Activated CD8-positive, alpha-beta memory T cell treated with anti-CD3 and anti-CD28 coated beads for 24 hours (primary cell): ENCODE measurements at regions not wholly inside any gene's neighbourhood (a gene's known extent, or its start where the extent isn't known, plus 50 kb on each side); places are given as distances from the start of the nearest gene placed in this dataset.

Experiments used
- DNase-seq: peaks from one replicate; pipeline ENCODE4 v3.0.0-alpha.2; 2020

GRCh38 chr3:44058868-44059203, 182.8 kb upstream of the TOPAZ1 start:
- DNase-seq, result no peak

- no peak for DNase-seq
Measured at GRCh38 chr3:44060164-44060563, 181.5 kb upstream of the TOPAZ1 start.

DNA sequence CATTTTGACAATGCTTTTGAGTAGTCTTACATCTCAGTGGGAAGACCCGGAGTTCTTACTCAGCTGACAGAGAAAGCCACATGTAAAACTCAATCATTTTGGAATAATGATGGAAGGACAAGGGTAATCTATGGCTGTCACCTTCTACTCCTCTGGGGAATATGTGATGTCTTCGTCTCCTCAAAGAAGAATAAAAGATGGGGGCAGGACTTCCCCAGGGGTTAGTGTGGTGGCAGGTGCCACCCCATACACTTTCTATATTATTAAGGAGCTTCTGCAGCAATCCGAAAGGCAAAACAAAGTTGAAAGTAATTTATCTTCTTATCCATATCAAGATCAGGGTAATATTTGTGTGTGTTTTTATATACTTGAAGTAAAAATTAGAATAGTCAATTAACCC, 180.4 kb upstream of the TOPAZ1 start:
- no peak for DNase-seq

DNA sequence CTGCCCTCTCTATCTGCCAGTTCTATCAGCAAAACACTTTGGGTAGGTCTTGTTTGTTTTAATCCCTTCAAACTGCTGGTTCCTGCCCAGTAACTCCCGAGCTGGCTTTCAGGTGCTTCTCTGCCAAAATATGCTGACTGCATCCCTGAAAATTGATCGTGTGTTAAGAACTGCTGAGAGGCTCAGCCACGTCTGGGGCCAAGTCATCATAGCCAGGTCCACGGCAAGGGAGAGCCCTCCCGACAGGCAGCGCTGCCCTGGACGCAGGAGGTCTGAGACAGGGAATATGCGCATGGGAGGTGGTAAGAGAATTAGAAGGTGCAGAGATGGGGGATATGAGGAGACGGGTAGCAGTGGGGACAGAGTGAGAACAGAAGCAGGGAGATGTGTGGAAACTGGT, 179.7 kb upstream of the TOPAZ1 start:
- DNase-seq, result no peak

- DNase-seq, result no peak
Measured at GRCh38 chr3:44065311-44066094, 176.2 kb upstream of the TOPAZ1 start.

DNA sequence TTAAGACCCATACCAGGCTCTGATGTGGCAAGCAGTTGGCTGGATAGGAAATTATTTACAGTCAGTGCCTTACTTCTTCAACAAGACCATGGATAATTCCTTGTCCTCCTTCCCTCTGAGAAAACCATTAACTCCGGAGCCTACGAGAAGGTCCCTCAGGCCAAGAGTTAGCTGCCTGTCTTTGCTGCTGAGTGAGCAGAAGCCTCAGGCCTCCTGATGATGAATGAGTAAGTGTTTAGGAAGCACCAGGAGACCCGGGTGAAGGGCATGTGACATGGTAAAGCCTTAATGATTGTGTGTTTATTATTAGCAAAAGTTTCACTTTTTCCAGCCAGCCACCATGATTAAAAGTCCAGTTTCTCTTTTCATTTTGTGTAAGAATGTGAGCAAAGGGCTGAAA, 174.9 kb upstream of the TOPAZ1 start:
- no peak for DNase-seq

DNA sequence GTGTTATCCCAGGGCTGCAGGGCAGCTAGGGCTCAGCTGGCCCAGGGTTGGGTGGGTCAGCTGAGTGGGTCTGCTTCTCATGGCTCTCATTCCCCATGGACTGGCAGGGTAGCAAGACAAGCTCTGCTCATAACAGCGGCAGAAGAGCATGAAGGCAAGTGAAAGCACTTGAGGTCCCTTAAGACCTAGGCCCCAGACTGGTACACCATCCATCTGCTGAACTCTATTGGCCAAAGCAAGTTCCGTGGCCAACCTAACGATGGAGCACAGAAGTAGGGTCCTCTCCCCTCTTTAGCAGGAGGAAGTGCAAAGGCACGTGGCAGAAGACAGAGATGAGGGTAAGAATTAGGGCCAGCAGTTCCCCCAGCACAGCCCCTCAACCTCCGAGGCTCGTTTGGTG, 174.3 kb upstream of the TOPAZ1 start:
- DNase-seq, result no peak

- DNase-seq, result no peak
Measured at GRCh38 chr3:44068753-44069152, 172.9 kb upstream of the TOPAZ1 start.

DNA sequence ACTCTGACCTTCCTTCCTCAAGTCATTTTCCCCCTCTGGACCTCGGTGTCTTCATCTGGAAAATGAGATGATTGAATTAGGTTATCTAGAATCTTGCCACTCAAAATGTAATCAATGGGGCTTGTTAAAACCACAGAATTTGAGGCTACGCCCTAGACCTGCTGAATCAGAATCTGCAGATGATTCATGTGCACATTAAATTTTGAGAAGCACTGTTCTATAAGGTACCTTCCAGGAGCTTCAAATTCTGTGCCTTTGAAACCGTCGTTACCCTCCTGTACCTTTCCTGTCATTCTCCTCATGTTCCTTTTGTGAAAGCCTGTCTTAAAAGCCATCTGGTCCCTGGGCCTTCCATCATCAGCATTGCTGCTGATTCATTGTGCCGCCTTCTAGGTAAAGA, 172.4 kb upstream of the TOPAZ1 start:
- DNase-seq, result no peak

GRCh38 chr3:44070841-44071546, 170.7 kb upstream of the TOPAZ1 start:
- DNase-seq, result no peak

GRCh38 chr3:44072601-44073540, 168.8 kb upstream of the TOPAZ1 start:
- DNase-seq, result no peak

DNA sequence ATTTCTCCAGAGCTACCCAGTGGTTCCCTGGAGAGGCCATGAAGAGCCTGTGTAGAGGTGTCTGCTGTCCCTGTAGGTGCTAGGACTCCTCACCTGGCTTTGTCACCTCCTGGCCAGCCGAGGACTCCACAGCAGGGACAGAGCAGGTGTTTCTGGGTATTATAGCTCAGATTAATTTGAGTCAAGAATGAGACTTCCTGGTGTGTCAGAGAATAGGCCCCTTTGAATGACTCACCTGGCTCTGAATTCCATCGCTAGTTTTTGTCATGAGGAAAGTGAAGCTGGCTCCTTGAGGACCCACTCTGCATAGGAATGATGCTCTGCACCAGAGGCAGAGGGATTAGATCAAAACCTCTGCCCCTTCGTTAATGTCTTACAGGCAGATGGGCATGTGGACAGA, 167.5 kb upstream of the TOPAZ1 start:
- no peak for DNase-seq

DNA sequence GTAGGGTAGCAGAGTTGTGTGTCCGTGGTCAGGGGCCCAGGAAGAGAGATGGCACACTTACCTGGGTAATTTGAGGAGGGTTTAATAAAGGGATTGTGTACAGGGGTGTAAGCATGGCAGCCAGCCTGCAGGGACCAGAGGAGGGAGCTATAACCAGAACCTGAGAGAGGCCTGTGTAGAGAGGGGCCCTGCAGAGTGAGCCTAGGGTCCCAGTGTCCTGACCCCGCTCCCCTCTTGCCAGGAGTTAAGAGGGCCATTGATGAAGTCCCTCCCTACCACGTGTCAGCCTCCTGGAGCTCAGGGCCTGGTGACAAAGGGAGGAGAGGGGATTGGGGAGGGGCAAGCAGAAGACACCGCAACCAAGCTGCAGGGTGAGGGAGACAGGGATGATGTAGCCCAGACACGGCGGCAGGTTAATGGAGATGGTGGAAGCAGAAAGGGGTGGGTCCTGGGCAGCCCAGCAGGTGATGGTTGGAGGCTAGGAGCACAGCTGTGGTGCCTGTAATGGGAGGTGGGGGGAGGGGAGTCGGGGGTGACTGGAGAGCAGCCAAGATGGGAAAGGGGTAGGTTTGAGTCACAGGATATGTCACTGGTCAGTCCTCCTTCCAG, 165.4 kb upstream of the TOPAZ1 start:
- DNase-seq, result no peak

DNA sequence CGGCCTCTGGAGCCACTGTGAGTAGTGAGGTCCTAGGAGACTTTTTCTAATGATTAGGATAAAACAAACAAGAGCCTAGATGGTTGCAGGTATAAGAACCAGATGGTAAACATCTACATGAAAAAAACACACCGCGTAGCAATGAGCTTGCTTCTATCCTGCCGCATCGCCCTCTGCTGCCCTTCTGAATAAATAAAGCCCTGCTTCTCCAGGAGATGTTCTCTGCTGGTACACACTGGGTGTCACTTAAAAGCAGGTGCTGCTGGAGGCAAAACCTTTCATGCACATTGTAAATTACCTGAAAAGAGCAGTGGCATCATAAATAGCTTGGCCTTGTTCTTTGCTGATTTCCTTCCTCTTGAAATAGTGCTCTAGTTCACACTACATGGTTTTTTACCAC, 164.4 kb upstream of the TOPAZ1 start:
- no peak for DNase-seq

GRCh38 chr3:44078863-44079262, 162.8 kb upstream of the TOPAZ1 start:
- DNase-seq, result no peak

DNA sequence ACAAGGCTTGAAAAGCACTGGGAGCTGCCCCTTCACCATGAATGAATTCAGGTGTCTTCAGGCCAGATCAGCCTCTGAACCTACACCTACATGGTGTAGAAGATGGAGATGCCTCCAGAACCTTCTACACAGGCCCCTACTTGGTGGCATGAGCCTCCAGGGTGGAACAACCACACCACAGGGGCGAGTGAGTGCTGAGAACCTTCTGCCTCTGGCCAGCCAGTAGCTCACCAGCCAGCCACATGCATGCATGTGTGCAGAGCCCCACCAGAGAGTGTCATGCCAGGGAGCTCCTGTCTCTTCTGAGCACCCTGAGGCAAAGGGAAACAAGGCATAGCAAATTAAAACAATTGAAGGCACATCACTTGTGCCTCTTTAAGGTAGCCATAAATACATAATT, 161.8 kb upstream of the TOPAZ1 start:
- no peak for DNase-seq

- DNase-seq, result no peak
Measured at GRCh38 chr3:44080474-44081072, 161.1 kb upstream of the TOPAZ1 start.

DNA sequence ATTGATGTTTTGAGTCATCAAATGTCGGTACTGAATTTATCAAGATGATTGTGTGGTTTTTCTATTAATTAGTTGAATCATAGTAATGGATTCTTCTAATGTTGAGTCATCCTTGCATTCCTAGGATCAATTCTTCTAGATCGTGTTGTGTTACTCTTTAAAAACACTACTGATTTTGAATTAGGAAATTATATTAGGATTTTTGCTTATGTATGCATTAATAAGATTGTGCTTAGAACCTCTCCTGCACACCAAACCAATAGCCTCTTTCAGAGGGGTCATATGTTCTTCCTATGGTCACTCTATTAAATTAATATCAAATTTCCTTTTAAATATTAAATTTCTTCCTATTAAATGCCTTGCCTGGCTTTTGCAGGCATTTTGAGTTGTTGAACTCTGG, 151.7 kb upstream of the TOPAZ1 start:
- DNase-seq, result no peak

DNA sequence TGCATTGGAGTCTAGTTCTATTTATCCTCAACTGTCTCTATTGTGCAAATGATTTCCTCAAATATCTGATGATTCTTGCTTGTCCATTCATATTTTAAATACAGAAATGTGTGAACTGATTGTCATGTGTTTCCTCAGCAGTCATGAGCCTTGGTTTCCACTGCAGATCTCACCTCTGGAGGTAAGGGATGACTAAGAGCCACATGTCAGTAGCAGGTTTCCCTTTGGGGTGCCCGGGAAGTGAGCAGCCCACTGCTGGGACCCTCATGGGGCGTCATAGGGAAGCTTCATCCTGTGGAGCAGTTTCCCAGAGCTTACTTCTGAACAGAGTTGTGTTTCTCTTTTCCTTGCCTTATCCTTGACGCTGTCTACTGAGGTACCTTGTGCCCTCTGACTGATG, 149.2 kb upstream of the TOPAZ1 start:
- no peak for DNase-seq

DNA sequence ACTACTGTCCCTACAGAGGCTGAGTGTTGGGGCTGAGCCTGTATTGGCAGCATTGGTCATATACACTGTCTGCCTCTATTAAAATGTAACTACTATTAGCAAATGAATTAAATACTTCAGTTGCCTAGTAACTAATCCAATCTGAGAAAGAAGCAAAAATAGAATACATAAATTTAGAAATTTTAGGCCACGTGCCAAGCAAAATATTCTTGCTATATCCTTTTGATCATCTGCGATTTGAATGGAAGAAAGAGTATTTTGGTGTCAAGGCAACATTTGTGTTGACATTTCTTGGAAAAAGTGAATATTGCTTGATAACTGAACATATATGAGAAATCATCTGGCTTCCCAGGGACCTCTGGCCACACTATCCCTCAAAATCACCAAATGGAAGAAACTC, 148.2 kb upstream of the TOPAZ1 start:
- no peak for DNase-seq

DNA sequence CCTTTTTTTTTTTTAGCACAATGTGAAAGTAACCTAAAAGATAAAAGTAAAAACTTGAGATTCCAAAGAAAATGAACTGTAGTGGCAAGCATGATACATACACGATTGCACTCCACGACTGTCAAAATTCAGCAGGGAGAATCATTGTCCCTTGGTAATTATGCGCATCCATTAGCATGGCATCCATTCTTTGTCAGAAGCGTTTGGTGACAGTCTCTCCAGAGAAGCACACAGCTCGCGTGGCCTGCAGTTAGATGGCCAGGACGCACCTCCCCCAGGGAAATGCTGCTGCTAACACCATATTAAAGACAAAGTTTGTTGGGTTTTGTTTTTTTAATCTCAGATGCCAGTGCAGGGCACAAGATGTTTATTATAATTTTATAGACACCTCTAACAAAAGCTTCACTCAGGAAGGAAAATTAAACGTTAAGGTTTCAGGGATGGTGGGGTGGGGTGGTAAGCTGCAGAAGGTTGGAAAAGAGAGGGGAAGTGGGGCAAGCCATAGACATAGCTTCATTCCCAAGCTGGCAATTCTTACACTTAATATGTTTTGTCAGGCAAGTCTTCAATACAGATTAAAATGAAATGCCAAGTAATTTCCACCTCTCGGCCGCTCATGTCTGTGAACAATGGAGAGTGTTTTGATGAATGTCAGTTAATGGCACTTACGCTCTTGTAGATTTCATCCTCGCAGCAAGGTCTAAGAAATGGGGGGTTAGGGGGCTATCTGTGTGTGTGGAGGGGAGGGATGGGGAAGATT, 142.8 kb upstream of the TOPAZ1 start:
- DNase-seq, result no peak
